Aorta (tissue), 5 donors: ENCODE measurements at regions not wholly inside any gene's neighbourhood (a gene's known extent, or its start where the extent isn't known, plus 50 kb on each side); places are given as distances from the start of the nearest gene placed in this dataset.
"Not testable (repeated sequence)": the region's sequence is repeated elsewhere in the genome, so short reads cannot be mapped to it uniquely, and the experiment has no call there.

Experiments used
- ATAC-seq: fragments of 200-7000 bp; cut with Tn5 transposase; one replicate; pipeline ENCODE4 v1.9.1; 2022; ENCODE audit warnings: moderate library complexity; ENCODE audit not compliant: low FRiP score
- DNase-seq, 2 donors: peaks; one replicate each; pipeline ENCODE4 v3.0.0-alpha.2; 2020
- H3K27ac ChIP-seq, 2 donors: one replicate each; pipeline ENCODE4 v1.5.1; 2013; ENCODE audit warnings: low read length in 2 of 2, mild to moderate bottlenecking in 2 of 2, moderate library complexity in 2 of 2, control low read depth in 1 of 2, inconsistent platforms in 1 of 2, low read depth in 1 of 2
- H3K27me3 ChIP-seq, 2 donors: one replicate each; pipeline ENCODE4 v1.6.1; 2013; ENCODE audit warnings: control low read depth in 1 of 2, low read length in 1 of 2, mild to moderate bottlenecking in 1 of 2, moderate library complexity in 1 of 2; ENCODE audit not compliant: insufficient read depth in 2 of 2, control insufficient read depth in 1 of 2
- H3K36me3 ChIP-seq, 2 donors: one replicate each; pipeline ENCODE4 v1.6.1; 2013; ENCODE audit warnings: control low read depth in 1 of 2, low read length in 1 of 2, mild to moderate bottlenecking in 1 of 2; ENCODE audit not compliant: insufficient read depth in 2 of 2, control insufficient read depth in 1 of 2
- H3K4me1 ChIP-seq, 2 donors: one replicate each; pipeline ENCODE4 v1.6.1; 2013; ENCODE audit warnings: low read length in 2 of 2, control low read depth in 1 of 2, mild to moderate bottlenecking in 1 of 2, moderate library complexity in 1 of 2; ENCODE audit not compliant: insufficient read depth in 2 of 2, control insufficient read depth in 1 of 2
- H3K4me3 ChIP-seq, 2 donors: one replicate each; pipeline ENCODE4 v1.5.1; 2013; ENCODE audit warnings: low read length in 2 of 2, control low read depth in 1 of 2, mild to moderate bottlenecking in 1 of 2
- H3K9me3 ChIP-seq: one replicate; pipeline ENCODE4 v1.6.1; 2013; ENCODE audit warnings: mild to moderate bottlenecking, low read length; ENCODE audit not compliant: control insufficient read depth
- WGBS, 2 donors: extraction: QIAGEN DNeasy Blood & Tissue Kit; methylation state at CpG; one replicate each; pipeline ENCODE4 v1.1.7; 2013; 5-methylcytosine and 5-hydroxymethylcytosine counted together
- intact Hi-C, 2 donors: fragments of 100-400 bp; cut with DNase I; formaldehyde crosslinking; loops; one replicate each; pipeline versions ENCODE4 v1.14.2 to v1.15.0; 2022
- donor health status: healthy with polysubstance abuse.
- donor health status: Bipolar disorder and iron deficiency.
- donor health status: DM: no; HTN: no; CAD: no.
- donor health status: DM: no; HTN: no; CAD: no.
- donor health status: DM: yes; HTN: yes; CAD: no.

DNA sequence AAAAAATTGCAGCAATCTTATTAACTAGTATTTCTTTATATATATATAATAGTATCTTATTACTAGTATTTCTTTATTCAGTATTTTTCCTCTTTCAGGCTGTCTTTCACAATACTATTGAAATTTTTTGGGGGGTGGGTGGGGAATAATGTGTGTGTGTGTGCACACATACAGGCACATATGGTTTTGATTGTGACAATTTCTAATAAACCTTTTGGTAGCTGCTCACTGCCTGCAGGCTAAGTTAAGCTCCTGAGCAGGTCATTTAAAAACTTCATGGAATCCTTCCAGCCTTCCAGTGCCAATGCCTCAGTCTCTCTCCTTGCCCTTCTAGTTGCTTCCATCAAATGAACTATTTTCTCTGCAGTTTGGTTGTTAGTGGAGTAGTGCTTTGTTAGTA, 490.1 kb downstream of the PCNX1 start:
- H3K4me1 ChIP-seq: peaks cover 2 to 5% of the 10 kb centered on the region in 2 donors
- H3K27me3 ChIP-seq: no peaks in the 10 kb centered on the region
- ATAC-seq: no peak
- no peak overlapping the region for H3K27ac ChIP-seq
- H3K36me3 ChIP-seq: no peaks in the 10 kb centered on the region
- DNase-seq: no peak
- intact Hi-C loops: no loop called here
- H3K9me3 ChIP-seq: no peaks in the 10 kb centered on the region
- no peak overlapping the region for H3K4me3 ChIP-seq

DNA sequence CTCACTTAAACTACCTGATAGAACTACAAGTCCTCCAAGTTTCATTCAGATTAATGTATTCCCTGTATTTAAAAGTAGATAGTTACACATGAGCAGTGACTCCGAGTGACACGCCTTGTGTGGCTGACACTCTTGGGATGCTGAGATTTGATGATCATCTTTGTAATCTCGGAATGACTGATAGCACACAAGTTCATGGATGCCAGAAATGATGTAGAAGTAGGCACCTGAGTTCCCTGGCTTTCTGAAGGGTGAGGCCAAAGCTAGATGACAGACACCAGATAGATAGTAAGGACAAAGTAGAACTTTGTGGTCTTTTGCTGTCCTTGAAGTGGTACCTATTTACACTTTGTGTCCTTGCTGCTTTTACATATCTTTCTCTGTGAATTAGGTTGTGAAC, 491.2 kb downstream of the PCNX1 start:
- Histone ChIP-seq H3K4me3 (no peak overlapping the region), H3K36me3 (no peaks in the 10 kb centered on the region), H3K27ac (no peak overlapping the region), H3K27me3 (no peaks in the 10 kb centered on the region), H3K9me3 (no peaks in the 10 kb centered on the region), H3K4me1 (peaks cover 2 to 5% of the 10 kb centered on the region in 2 donors)
- DNase-seq: no peak
- intact Hi-C loops: no loop called here
- no peak for ATAC-seq
- 92% methylated on average over 3 of the region's 3 CpGs for WGBS, 2 donors

DNA sequence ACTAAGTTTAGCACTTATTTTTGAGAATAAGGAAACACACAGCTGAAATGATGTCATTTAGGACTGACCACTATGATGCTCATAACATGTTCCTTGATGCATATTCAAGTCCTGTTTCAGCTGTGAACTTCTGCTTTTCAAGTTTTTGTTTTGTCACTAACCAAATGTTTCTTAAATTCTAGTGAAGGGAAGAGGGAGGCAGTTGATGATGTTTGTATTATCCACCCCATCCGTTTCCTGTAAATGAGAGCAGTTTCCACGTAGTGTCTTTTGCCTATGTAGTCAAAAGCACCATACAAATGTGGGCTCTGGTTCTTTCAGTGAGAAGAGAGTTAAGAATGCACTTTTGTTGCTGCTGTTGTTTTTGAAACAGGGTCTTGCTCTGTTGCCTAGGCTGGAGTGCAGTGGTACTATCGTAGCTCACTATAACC, 491.8 kb downstream of the PCNX1 start:
- WGBS, 2 donors: 69 to 75% methylated on average over 3 of the region's 3 CpGs
- peaks cover 2 to 5% of the 10 kb centered on the region in 2 donors for H3K4me1 ChIP-seq
- intact Hi-C loops: no loop called here
- DNase-seq (no peak), ATAC-seq (peak; percentile 69)
- H3K36me3 ChIP-seq: no peaks in the 10 kb centered on the region
- H3K27ac ChIP-seq: no peak overlapping the region
- no peak overlapping the region for H3K4me3 ChIP-seq
- no peaks in the 10 kb centered on the region for H3K27me3 ChIP-seq
- no peaks in the 10 kb centered on the region for H3K9me3 ChIP-seq

DNA sequence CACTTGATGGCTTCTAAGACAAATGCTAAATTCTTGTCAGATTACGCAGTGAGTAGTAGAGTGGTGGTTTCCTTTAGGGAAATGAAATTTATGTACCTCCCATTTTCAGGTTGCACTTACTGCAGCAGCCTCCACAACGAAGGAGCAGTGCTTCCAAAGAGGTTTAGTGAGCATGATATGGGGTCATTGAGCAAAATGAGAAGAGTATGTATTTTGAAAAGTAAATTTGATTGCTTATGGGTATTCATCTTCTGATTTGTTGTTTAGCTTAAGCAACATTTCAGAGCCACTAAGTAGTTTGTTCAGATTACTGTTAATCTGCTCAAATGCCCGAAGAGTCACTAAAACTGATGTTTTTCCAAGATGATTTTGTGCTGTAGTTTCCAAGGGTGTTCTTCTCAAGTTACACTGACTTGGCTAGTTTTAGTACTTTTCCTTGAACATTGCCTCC, 493.6 kb downstream of the PCNX1 start:
- Histone ChIP-seq H3K4me1 (peaks cover 2 to 3% of the 10 kb centered on the region in 2 donors), H3K36me3 (no peaks in the 10 kb centered on the region), H3K9me3 (no peaks in the 10 kb centered on the region), H3K27me3 (no peaks in the 10 kb centered on the region), H3K4me3 (no peak overlapping the region), H3K27ac (no peak overlapping the region)
- intact Hi-C loops: loop anchor here (5.0 kb wide), 2 partner anchors 39 to 79 kb away; partner anchors contain the start of gene SIPA1L1 (in 1 of the 2)
- WGBS, 2 donors: 22 to 25% methylated on average over 3 of the region's 3 CpGs
- no peak for ATAC-seq
- no peak for DNase-seq

DNA sequence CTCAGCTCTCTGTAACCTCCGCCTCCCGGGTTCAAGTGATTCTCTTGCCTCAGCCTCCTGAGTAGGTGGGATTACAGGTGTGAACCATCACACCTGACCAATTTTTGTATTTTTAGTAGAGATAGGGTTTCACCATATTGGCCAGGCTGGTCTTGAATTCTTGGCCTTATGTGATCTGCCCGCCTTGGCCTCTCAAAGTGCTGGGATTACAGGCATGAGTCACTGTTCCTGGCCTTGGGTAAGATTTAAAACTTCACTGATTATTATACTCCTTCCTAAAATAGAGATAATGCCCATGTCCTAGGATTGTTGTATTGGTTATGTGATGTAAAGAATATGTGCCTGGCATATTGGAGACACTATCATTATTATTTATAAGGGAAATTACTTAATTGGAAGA, 495.2 kb downstream of the PCNX1 start:
- H3K36me3 ChIP-seq, H3K4me1 ChIP-seq, H3K27ac ChIP-seq, H3K27me3 ChIP-seq, ATAC-seq, H3K4me3 ChIP-seq, DNase-seq, H3K9me3 ChIP-seq: not testable (repeated sequence)
- intact Hi-C loops: loop anchor here (5.0 kb wide), 2 partner anchors 40 to 80 kb away; partner anchors contain the start of gene SIPA1L1 (in 1 of the 2)
- 72 to 75% methylated on average over 3 of the region's 3 CpGs for WGBS, 2 donors

DNA sequence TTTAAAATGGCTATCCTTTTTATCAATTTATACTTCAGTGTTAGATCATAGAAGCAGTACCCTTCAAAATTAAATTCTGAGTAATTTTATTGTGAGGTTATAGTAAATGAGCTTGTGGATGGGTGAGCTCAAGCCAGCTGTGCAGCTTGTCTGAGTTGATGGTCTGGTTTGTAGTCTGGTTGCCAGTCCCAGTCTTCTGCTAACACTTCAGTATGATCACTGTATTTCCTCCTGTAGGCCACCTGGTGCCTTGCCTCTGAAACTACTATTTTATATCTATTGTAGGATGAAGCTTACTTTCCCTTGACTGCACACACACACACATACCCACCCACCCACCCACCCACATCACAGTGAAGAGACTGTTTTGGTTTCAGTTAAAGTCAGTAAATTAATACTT, 496.4 kb downstream of the PCNX1 start:
- intact Hi-C loops: loop anchor here (5.0 kb wide), 2 partner anchors 41 to 81 kb away; partner anchors contain the start of gene SIPA1L1 (in 1 of the 2)
- H3K36me3 ChIP-seq: no peaks in the 10 kb centered on the region
- ATAC-seq (no peak), DNase-seq (no peak)
- no peak overlapping the region for H3K27ac ChIP-seq
- peaks cover 1 to 4% of the 10 kb centered on the region in 2 donors for H3K4me1 ChIP-seq
- no peaks in the 10 kb centered on the region for H3K27me3 ChIP-seq
- no peaks in the 10 kb centered on the region for H3K9me3 ChIP-seq
- no peak overlapping the region for H3K4me3 ChIP-seq

DNA sequence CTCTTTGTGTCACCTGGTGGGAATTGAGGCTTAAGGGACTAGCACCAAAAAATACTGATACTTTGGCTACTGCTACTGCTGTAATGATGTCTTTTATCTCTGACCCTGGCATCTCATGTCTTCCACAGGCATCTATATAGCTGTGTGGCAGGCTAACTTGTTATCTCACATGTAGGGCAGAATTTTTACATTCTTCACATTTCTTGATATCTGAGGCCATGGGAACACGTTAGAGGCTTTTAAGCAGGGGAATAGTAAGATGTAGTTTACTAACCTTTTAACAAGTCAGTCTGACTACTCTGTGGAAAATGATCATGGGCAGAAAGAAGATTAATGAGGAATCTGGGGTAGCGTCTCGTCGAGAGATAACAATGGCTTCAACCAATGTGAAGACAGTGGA, 498.4 kb downstream of the PCNX1 start:
- H3K4me1 ChIP-seq: peaks cover 4 to 5% of the 10 kb centered on the region in 2 donors
- 79 to 88% methylated on average over 4 of the region's 4 CpGs for WGBS, 2 donors
- H3K36me3 ChIP-seq: no peaks in the 10 kb centered on the region
- intact Hi-C loops: loop anchor here in 1 of 2 donors (5.0 kb wide), 2 partner anchors 37 to 83 kb away; partner anchors contain the start of gene SIPA1L1
- no peak overlapping the region for H3K27ac ChIP-seq
- no peaks in the 10 kb centered on the region for H3K27me3 ChIP-seq
- H3K9me3 ChIP-seq: no peaks in the 10 kb centered on the region
- H3K4me3 ChIP-seq: no peak overlapping the region
- DNase-seq: no peak
- ATAC-seq: no peak

DNA sequence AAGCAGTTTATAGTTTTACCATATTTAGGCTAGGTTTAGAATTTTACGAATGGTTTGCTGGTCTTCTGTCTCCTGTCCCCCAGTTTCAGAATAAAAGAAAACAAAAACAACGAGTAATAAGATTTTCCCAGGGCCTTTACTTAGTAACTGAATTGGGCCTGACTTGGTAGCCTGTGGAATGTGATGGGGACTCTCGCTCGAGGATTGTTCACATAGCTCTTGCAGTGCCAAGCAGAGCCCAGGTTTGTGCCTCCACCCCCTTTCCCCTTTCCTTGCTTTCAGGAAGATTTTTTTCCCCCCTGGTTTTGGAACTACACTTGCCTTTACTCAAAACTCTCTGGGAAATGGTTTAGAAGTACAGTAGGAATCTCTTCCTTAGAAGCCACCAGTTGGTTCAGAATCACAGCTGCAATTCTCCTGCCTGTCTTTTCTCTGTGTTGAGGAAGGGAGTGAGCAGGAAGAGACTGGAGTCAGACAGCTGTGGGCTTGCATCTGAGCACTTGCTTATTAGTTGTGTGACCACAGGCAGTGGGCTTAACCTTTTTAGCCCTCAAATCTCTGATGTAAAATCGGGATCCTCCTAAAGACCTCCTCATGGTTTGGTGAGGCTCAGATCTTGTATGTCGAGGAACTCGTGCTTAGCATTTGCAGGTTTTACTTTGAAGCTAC, 501.2 kb downstream of the PCNX1 start:
- Histone ChIP-seq H3K4me3 (no peak overlapping the region), H3K27ac (peak overlapping the region in 1 of 2 donors; percentile 84), H3K9me3 (no peaks in the 10 kb centered on the region), H3K4me1 (peaks cover 6 to 10% of the 10 kb centered on the region in 2 donors), H3K36me3 (no peaks in the 10 kb centered on the region), H3K27me3 (no peaks in the 10 kb centered on the region)
- intact Hi-C loops: loop anchor here in 1 of 2 donors (5.0 kb wide), 2 partner anchors 34 to 86 kb away; partner anchors contain the start of gene SIPA1L1
- ATAC-seq (no peak), DNase-seq (no peak)
- WGBS, 2 donors: 35 to 45% methylated on average over 7 of the region's 7 CpGs
